MM.1S (cell line): ENCODE measurements at regions not wholly inside any gene's neighbourhood (a gene's known extent, or its start where the extent isn't known, plus 50 kb on each side); places are given as distances from the start of the nearest gene placed in this dataset.

ENCODE experiments used
- CTCF ChIP-seq: fragments of 300-600 bp; sonication (generic); IDR thresholded peaks from 2 replicates; pipeline ENCODE4 v1.5.1; 2016; ENCODE audit warnings: antibody characterized with exemption, low read length, mixed read lengths
- EZH2phosphoT487 ChIP-seq: fragments of 300-600 bp; sonication (generic); IDR thresholded peaks from 2 replicates; pipeline ENCODE4 v1.6.1; 2018; ENCODE audit warnings: antibody characterized with exemption, low read length

- TF ChIP-seq EZH2phosphoT487: no peak
- no peak for TF ChIP-seq CTCF
Observed at GRCh38 chr11:71124127-71124526, 128.2 kb downstream of the SHANK2 start.
